CD4-positive, alpha-beta T cell treated with Interleukin-1 beta for 1 hour (primary cell): ENCODE measurements at regions not wholly inside any gene's neighbourhood (a gene's known extent, or its start where the extent isn't known, plus 50 kb on each side); places are given as distances from the start of the nearest gene placed in this dataset.
"Not testable (repeated sequence)": the region's sequence is repeated elsewhere in the genome, so short reads cannot be mapped to it uniquely, and the experiment has no call there.

Source experiments
- DNase-seq, 2 donors: peaks; one replicate each; pipeline ENCODE4 v3.0.0-alpha.2; 2020 to 2022

DNA sequence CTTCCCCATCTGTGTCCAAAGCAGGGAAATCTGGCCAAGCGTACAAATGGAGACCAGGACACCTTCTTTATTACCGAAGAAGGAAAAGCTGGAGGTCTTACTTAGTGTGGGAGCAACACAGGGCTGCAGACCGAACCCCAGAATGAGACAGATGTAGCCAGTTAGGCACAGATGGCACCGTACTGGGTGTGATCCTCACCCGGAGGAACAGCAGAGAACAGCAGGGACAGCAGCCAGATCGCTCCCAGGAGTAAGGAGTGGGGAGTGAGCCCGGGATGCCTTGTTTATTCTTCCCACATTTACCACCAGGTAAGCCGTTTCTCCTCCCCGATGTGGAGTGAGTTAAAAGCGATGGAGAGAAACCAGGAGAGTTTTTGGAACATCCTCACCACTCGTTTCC, 150.7 kb upstream of the SPRED2 start:
- no peak for DNase-seq

DNA sequence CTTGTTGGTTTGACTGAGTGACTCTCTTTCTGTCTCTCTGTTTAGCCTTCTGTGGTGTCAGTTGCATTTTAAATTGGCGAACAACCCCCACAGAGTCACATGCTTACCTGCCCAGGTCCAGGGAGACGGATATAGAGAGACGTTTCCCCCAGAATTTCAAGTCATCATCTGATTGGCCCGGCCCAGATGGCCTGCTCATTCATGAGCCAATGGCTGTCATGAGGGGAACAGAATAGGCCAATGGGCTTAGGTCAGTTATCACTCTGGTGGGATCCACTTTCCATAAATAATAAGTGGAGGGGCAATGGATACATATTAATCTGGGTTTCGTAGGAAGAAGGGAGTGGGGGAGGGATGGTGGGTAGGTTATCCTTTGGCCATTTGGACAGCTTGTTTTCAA, 150.0 kb upstream of the SPRED2 start:
- DNase-seq, result no peak

DNA sequence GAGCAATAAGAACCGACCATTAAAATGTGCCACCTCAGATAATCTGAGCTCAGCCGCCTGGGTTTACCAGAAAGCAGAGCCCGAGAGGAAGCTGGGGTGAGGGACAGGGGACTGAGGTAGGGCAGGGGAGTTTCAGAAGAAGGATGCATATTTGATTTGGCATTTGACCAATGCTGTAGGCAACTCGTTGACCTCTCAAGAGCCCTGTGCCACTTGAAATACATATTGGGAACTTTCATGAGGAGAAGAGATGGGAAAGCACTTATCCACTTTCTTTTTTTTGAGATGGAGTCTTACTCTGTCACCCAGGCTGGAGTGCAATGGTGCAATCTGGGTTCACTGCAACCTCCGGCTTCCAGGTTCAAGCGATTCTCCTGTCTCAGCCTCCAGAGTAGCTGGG, 148.4 kb upstream of the SPRED2 start:
- no peak for DNase-seq

DNA sequence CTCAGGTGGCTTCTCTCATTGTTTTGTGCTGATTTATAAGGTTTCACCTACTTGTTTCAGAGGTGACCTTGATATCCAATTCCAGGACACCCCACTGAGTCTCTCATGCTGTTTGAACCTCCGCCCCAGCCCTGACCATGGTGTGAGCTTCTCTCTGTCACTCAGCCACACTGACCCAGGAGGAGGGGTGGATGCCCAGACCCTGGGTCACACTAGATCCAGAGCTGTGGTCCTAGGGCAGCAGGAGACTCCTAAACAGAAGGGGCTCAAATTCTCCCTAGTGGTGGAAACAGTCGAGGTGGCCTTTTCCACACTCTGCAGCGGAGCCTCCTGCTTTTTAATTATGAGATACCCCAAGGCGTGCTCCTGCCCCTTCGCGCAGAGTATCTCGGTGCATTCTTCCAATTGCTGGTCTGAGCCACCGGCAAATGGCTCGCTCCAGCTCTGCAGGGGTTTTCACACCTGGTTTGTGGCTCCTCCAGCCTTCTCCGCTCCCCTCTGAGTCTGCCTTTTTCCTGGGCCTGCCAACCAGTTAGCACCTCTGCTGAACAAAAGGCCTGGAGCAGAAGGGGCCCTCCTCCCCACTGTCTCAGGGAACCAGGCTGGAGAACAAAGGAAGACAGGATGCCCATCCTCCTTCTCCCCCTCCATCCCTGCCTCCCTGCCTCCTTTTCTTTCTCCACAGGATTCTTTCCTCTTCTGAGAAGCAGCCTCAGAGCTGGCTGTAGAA, 147.3 kb upstream of the SPRED2 start:
- DNase-seq, result no peak

DNA sequence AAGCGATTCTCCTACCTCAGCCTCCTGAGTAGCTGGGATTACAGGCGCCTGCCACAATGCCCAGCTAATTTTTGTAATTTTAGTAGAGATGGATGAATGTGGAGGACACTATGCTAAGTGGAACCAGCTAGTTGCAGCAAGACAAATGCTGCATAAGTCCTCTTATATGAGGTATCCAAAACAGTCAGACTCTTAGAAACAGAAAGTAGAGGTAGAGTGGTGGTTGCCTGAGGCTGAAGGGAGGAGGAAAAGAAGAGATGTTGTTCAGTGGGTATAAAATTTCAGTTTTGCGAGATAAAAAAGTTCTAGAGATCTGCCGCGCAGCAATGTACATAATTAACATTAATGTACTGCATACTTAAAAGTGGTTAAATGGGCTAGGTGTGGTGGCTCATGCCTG, 145.3 kb upstream of the SPRED2 start:
- no peak for DNase-seq

DNA sequence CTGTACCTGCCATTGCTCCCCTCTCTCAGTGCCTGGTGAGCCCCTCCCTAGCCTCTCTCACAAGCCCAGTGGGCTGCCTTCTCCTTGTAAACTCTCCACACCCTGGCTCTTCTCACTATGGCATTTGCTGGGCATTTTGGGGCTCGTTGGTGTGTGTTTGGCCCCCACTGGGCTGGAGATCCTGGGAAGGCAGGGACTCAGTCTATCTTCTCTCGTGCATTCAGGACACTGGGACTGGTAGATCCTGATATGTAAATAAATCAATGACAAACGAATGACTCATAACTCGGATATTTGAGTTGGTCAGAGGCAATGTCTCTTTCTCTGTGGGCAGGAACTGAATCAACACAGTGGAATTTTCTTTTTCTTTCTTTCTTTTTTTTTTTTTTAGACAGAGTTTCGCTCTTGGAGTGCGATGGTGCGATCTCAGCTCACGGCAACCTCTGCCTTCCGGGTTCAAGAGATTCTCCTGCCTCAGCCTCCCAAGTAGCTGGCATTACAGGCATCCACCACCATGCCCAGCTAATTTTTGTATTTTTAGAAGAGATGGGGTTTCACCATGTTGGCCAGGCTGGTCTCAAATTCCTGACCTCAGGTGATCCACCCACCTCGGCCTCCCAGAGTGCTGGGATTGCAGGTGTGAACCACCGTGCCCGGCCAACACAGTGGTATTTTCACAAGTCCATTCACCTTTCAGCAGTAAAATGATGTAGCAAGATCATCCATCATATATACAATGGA, 144.6 kb upstream of the SPRED2 start:
- DNase-seq, result no peak

DNA sequence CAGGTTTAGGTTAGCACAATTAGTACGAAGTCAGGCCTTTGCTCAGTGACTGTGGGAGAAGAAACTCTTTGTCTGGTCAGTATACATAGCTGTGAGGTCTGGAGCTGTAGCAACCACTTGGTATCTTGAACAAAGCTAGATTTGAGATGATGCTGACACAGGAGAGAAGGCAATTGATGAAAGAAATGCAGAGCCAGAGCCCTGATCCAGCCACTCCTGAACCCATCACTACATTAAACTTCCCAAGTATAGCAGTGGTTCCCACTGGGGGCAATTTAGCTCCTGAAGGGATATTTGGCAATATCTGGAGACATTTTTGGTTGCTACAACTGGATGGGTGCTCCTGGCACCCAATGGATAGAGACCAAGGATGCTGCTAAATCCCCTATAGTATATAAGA, 143.9 kb upstream of the SPRED2 start:
- no peak for DNase-seq

DNA sequence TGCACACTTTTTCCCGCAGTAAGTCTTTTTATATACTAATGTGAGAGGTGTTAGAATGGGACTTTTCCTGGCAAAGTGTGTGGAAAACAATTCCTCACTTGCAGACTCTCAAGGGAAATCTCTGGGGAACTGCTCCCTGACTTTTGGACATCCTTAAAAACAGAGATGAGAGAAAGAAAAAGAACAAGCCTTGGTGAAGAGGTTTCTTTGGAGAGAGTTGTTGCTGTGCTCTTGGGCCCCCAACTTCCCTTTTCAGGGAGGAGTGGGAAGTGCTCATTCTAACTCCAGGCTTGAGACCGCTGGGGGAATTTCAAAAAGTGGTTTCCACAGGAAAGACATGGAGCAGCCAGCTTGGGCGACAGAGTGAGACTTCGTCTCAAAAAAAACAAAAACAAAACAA, 142.6 kb upstream of the SPRED2 start:
- no peak for DNase-seq

DNA sequence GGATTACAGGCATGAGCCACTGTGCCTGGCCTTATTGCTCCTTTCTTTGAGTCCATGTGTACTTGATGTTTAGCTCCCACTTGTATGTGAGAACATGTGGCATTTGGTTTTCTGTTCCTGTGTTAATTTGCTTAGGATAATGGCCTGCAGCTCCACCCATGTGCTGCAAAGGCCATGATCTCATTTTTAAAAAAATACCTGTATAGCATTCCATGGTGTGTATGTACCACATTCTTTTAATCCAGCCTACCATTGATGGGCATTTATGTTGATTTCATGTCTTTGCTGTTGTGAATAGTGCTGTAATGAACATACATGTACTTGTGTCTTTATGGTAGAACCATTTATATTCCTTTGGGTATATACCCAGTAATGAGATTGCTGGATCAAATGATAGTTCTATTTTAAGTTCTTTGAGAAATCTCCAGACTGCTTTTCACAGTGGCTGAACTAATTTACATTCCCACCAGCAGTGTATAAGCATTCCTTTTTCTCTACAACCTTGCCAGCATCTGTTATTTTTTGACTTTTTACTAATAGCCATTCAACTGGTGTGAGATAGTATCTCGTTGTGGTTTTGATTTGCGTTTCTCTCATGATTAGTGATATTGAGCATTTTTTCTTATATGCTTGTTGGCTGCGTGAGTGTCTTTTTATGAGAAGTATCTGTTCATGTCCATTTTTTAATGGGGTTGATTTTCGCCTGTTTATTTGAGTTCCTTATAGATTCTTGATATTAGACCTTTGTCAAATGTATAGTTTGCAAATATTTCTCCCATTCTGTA, 136.4 kb upstream of the SPRED2 start:
- not testable (repeated sequence) for DNase-seq

DNA sequence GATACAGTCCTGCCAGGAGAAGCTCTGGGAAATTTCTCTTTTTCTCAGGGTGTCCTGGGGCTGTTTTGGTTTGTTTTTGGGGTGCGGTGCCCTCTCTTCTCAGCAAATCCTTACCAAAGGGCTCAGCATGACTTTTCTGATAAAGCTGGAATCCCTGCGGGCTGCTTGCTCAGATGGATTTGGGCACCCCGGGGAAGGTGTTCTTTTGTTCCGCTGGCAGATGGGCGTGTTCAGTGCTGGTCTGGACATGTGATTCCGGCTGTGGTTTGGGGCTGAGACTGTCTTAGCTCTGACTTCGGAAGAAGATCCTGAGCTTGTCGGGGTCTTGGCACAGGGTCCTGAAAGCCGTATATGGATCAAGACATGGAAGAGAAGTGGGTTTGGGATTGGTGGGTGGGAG, 134.2 kb upstream of the SPRED2 start:
- DNase-seq, result no peak

DNA sequence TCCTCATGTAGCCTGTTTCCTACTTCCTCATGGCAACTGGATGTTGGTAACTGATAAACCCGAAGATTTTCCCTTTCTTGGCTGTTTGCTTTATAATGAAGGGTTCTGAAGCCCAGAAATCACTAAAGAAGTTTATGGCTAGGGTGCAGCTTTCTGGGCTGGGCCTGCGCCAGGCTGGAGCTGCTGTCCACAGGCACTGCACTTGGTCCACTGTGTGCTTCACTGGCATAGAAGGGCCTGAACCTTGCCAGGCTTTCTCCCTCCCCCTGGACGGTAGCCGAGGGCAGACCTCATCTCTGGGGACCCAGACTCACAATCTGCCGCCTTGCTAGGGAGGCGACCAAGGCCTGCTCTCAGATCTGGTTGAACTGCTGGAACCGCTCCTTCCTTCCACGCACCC, 133.3 kb upstream of the SPRED2 start:
- no peak for DNase-seq

DNA sequence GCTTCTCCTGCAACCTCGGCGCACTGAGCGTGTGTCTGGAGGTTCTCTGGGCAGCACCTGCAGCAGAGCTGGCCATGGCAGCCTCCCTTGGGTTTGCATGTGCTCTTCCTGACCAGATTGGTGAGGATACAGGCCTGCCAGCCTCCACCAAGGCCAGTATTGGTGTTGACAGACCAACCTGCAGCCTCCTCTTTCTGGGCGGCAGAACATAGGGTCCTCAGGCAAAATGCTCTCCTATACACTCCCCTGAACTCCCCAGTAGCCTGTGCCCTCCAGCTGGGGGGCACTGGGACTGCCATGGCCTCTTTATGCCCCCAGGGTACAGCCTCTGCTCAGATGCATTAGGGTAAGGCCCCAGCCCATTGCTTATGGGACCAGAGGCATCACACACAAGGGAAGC, 131.9 kb upstream of the SPRED2 start:
- no peak for DNase-seq

DNA sequence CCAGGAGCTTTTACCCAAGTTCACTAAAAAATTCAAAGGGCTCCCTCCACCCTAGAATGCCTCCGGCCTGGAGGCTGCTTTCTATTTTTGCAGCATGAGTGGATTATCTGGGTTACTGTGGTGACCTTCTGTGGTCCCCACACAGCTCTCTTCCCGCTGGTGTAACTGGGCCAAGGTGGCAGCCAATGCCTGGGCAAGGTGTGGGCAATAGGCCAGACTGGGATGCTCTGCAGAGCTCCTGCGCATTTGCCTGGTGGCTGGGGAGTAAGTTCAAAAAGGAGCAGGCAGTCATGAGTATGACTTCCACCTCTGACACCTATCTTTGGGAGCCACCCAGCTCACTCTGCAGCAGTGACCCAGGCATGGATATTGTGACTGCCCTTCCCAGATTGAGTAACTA, 130.5 kb upstream of the SPRED2 start:
- DNase-seq, result no peak

DNA sequence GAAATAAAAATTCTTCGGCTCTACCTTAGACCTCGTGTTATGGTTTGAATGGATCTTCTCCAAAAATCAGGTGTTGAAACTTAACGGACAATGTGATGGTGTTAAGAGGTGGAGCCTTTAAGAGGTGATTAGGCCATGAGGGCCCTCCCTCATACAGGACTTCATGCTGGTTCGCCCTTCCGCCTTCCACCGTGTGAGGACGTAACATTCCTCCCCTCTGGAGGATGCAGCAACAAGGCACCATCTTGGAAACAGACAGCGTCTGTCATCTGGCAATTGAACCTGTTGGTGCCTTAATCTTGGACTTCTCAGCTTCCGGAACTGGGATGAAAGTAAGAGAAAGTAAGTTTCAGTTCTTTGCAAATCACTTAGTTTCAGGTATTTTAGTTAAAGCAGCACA, 126.3 kb upstream of the SPRED2 start:
- DNase-seq, result no peak

DNA sequence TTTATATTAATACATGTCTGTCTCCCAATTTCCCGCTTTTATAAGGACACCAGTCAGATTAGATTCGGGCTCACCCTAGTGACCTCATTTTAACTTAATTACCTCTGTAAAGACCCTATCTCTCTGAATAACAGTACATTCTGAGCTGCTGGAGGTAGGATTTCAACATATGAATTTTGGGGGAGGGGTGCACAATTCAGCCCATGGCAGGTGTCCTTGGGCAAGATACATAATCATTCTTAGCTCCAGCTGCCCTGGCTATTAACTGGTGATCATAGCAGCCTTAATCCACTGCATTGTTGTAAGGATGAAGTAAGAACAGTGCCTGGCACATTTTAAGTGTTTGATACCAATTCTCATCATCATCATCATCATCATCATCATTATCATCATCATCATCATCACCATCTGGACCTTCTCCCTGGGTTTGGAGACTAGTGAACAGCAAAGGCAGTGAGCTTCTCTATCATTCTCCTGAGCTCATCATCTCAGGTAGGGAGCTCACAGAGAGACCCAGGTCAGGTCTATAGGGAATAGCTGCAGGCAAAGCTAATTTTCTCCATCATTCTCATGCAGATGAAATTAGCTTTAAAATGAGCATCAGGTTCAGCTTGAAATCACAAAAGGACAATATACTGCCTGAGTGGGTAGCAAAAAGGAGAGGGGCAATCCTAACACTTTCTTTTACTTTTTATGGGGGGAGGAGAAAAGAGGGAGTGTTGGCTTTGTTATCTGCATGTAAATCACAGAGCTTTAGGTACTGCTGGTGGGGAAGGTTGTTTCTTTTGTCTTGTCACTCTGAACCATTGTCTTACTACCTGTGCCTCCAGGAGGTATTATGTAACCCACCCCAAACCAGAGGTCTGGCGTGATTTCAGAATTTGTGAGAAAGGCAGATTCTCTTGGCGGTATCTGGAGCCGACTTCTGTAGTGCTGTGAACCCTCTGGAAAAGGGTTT, 125.5 kb upstream of the SPRED2 start:
- DNase-seq, result no peak

DNA sequence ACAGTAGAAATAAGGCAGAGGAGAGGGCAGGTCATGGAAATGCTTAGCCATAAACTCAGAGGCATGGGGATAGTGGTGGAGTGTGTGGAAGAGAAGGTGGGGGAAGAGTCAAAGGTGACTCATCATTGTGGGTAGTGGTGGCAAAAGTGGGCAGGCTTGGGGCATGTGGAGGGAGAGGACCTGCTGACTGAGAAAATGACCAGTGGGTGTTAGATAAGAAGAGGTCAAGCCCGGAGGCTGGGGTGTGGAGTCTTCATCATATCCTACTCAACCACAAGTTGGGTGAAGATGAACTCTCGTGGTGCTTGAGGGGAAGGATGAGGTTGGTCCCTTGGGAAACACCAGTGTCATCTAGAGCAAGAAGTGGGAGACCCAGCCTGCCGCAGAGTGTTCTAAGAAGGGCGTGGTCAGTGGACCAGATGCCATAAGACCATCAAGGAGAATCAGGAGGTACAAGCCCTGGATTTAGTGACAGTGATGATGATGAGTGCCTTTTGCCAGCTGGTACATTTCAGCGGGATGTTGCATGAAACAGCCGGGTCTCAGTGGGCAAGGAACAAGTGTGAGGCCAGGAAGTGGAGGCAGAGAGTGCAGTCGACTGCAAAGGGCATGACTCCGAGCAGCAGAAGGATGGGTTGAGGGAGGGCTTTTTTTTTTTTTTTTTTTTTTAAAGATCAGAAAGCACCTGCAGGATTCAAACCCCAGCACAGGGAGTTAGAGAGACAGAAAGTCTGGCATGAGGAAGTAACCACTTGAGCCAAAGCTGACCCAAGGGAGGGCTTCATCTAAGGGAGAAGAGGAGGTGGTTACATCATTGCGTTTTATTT, 122.6 kb upstream of the SPRED2 start:
- no peak for DNase-seq

DNA sequence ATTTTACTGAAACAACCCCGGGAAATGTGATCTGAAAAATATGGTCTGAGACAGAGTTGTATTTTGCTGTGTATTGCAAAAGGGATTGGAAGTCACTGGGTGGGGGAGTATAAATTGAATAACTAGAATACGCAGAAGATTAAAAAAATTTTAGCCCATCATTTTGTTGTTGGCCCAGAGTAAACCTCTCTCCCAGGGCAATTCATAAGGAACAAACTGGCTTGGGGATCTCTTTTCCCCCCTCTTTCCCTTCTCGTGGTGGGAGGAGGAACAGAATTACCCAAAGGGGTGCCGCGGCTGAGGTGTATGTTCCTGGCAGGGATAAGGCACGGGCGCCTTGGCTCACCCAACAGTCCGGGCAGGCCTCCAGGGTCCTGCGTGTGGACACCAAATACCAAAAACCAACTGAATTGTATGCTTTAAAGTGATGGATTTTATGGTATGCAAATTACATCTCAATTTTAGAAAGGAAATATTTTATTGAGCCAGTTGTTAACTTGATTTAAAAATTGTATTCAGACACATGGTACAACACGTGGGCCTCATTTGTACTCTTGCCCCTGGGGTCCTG, 121.2 kb upstream of the SPRED2 start:
- DNase-seq, result no peak

DNA sequence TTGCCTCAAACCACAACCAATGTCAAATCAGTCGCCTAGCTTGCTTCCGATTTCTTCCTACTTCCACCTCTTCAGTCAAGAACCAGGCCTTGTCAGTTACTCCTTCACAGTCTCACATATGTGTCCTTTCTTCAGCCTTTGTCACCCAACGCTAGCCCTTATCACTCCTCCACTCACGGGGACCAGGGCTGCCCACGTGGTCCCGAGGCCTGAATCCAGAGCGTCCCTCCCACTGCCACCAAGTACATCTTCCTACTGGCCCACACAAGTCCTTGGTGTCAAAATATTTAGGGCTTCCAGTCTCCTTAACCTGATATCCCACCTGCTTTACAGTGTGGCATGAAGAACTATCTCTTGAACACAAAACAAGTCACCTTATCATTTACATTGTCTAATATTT, 119.1 kb upstream of the SPRED2 start:
- no peak for DNase-seq

DNA sequence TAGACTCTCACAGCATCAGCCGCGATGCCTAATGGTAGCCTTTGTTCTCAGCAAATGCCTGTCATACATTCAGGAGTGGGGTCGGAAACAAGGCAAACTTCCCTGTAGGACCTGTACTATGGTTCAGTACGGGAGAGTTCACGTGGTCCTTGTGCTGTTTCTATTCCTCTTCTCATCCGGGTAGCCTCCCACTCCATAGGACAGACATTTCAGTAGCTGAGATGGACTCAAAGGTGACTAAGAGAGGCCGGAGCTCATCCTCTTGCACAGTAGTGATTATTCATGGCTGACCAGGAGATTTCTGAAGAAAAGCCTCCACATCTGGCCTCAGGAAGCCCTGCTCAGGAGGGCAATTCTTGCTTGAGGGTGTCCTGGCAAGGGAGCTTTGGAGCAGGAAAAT, 117.8 kb upstream of the SPRED2 start:
- DNase-seq, result no peak

DNA sequence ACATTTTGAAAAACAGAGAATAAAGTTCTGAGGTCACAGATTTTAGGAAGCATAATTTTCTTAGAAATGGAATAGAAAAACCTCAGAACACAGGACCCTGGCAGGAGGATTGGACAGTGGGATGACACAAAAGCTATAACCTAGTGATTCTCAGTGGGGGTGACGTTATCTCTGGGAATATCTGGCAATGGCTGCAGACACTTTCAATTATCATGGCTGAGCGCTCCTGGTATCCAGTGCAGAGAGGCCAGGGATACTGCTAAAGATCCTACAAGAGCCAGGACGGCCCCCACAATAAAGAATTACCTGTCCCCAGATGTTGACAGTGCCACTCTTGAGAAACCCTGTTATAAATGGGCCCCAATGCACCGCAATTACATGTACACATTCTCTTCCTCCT, 117.2 kb upstream of the SPRED2 start:
- DNase-seq, result no peak

DNA sequence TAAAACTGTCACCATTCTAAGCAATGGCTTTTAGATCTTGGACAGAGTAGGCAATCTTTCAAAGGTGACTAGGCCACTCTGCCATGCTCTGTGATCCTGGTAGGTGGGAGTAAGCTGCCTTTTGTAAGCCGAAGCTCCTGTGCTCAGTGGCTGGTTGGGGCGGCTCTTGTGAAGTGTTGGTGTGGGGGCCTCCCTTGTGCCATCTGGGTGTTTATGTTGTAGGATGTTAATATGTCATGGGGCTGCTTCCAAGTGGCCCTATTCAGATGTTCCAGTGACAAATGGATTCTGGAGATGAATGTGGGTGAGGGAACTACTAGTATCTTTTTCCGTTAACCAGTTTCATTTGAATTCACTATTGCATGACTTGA, 116.8 kb upstream of the SPRED2 start:
- no peak for DNase-seq
